DND-41 (cell line): ENCODE measurements at regions not wholly inside any gene's neighbourhood (a gene's known extent, or its start where the extent isn't known, plus 50 kb on each side); places are given as distances from the start of the nearest gene placed in this dataset.

Experiments used
- ATAC-seq: fragments of 200-7000 bp; cut with Tn5 transposase; 3 replicates; pipeline ENCODE4 v1.9.1; 2021; ENCODE audit warnings: low read depth; ENCODE audit not compliant: insufficient read depth
- DNase-seq: peaks from one replicate; pipeline ENCODE4 v3.0.0-alpha.2; 2020
- H2AFZ ChIP-seq: 2 replicates; pipeline ENCODE4 v1.6.0; 2012; ENCODE audit warnings: low read depth, low read length
- H3K27ac ChIP-seq: 2 replicates; pipeline ENCODE4 v1.5.1; 2012; ENCODE audit warnings: low read length, inconsistent platforms
- H3K27me3 ChIP-seq: fragments of 200-600 bp; sonication (generic); 2 replicates; pipeline ENCODE4 v1.6.0; 2012; ENCODE audit warnings: low read length, mild to moderate bottlenecking, inconsistent platforms; ENCODE audit not compliant: insufficient read depth, poor library complexity
- H3K36me3 ChIP-seq: 2 replicates; pipeline ENCODE4 v1.5.1; 2012; ENCODE audit warnings: low read length, inconsistent platforms; ENCODE audit not compliant: insufficient read depth
- H3K4me1 ChIP-seq: 2 replicates; pipeline ENCODE4 v1.5.1; 2012; ENCODE audit warnings: mild to moderate bottlenecking, low read length; ENCODE audit not compliant: insufficient read depth
- H3K4me2 ChIP-seq: 2 replicates; pipeline ENCODE4 v1.6.0; 2012; ENCODE audit warnings: mild to moderate bottlenecking, moderate library complexity, low read length, inconsistent platforms; ENCODE audit not compliant: insufficient read depth
- H3K4me3 ChIP-seq, 2 experiments: fragments of 200-600 bp in 1 of 2; shearing (Covaris generic) in 1 of 2; 2 replicates each; pipeline ENCODE4 v1.5.1; 2012 to 2016; ENCODE audit warnings: inconsistent platforms in 2 of 2, low read length in 2 of 2, mild to moderate bottlenecking in 2 of 2, low read depth in 1 of 2, moderate library complexity in 1 of 2
- H3K79me2 ChIP-seq: 2 replicates; pipeline ENCODE4 v1.6.0; 2012; ENCODE audit warnings: low read length, inconsistent platforms; ENCODE audit not compliant: insufficient read depth
- H3K9ac ChIP-seq: 2 replicates; pipeline ENCODE4 v1.6.0; 2012; ENCODE audit warnings: low read depth, mild to moderate bottlenecking, inconsistent platforms, low read length, moderate library complexity
- H3K9me3 ChIP-seq: 2 replicates; pipeline ENCODE4 v1.5.1; 2012; ENCODE audit warnings: low read length, moderate library complexity, mild to moderate bottlenecking, inconsistent platforms; ENCODE audit not compliant: insufficient read depth, severe bottlenecking
- H4K20me1 ChIP-seq: 2 replicates; pipeline ENCODE4 v1.6.0; 2012; ENCODE audit warnings: low read length; ENCODE audit not compliant: insufficient read depth
- CTCF ChIP-seq: IDR thresholded peaks from 2 replicates; pipeline ENCODE4 v1.5.1; 2012; ENCODE audit warnings: borderline replicate concordance, low read length, moderate library complexity, mild to moderate bottlenecking; ENCODE audit not compliant: poor library complexity, severe bottlenecking; ENCODE audit errors: extremely low read depth
- EZH2 ChIP-seq: IDR thresholded peaks from 3 replicates; pipeline ENCODE4 v1.6.1; 2012; ENCODE audit warnings: borderline replicate concordance, low read depth, mild to moderate bottlenecking, moderate library complexity, low read length, inconsistent platforms; ENCODE audit not compliant: severe bottlenecking

- peaks cover 21% of the 10 kb centered on the region for H3K4me1 ChIP-seq
- no peak overlapping the region for H2AFZ ChIP-seq
- no peaks in the 10 kb centered on the region for H3K9me3 ChIP-seq
- H3K4me3 ChIP-seq, result no peak overlapping the region
- H3K27ac ChIP-seq, result no peak overlapping the region
- H4K20me1 ChIP-seq, result no peaks in the 10 kb centered on the region
- H3K9ac ChIP-seq, result no peak overlapping the region
- TF ChIP-seq CTCF (no peak), EZH2 (no peak)
- ATAC-seq (no peak), DNase-seq (no peak)
- H3K36me3 ChIP-seq, result no peaks in the 10 kb centered on the region
- no peak overlapping the region for H3K4me2 ChIP-seq
- no peaks in the 10 kb centered on the region for H3K79me2 ChIP-seq
- H3K27me3 ChIP-seq, result no peaks in the 10 kb centered on the region
Observed at GRCh38 chr15:31476866-31477265, 150.2 kb downstream of the KLF13 start.

GRCh38 chr15:31477301-31477700, 150.7 kb downstream of the KLF13 start:
- DNase-seq (no peak), ATAC-seq (no peak)
- H4K20me1 ChIP-seq, result no peaks in the 10 kb centered on the region
- H3K9me3 ChIP-seq, result no peaks in the 10 kb centered on the region
- H3K27ac ChIP-seq, result no peak overlapping the region
- H3K79me2 ChIP-seq, result no peaks in the 10 kb centered on the region
- H3K4me3 ChIP-seq, result no peak overlapping the region
- H3K9ac ChIP-seq, result no peak overlapping the region
- H3K27me3 ChIP-seq, result no peaks in the 10 kb centered on the region
- no peak for TF ChIP-seq CTCF
- no peak for TF ChIP-seq EZH2
- no peak overlapping the region for H2AFZ ChIP-seq
- H3K4me1 ChIP-seq, result peaks cover 17% of the 10 kb centered on the region
- no peaks in the 10 kb centered on the region for H3K36me3 ChIP-seq
- no peak overlapping the region for H3K4me2 ChIP-seq

GRCh38 chr15:31477851-31478701, 151.4 kb downstream of the KLF13 start:
- H3K9ac ChIP-seq, result no peak overlapping the region

More at GRCh38 chr15:31477851-31478701, 151.4 kb downstream of the KLF13 start:
- no peaks in the 10 kb centered on the region for H3K79me2 ChIP-seq
- H4K20me1 ChIP-seq, result no peaks in the 10 kb centered on the region
- H3K9me3 ChIP-seq, result no peaks in the 10 kb centered on the region
- H3K27me3 ChIP-seq, result no peaks in the 10 kb centered on the region
- no peak overlapping the region for H3K4me2 ChIP-seq
- peaks cover 9% of the 10 kb centered on the region for H3K4me1 ChIP-seq
- no peak for TF ChIP-seq CTCF
- no peak for TF ChIP-seq EZH2
- H3K4me3 ChIP-seq, result no peak overlapping the region
- no peak overlapping the region for H2AFZ ChIP-seq
- H3K27ac ChIP-seq, result no peak overlapping the region
- no peaks in the 10 kb centered on the region for H3K36me3 ChIP-seq
- DNase-seq, result no peak
- ATAC-seq, result no peak
